HCT116 (cell line): ENCODE measurements at regions not wholly inside any gene's neighbourhood (a gene's known extent, or its start where the extent isn't known, plus 50 kb on each side); places are given as distances from the start of the nearest gene placed in this dataset.

Source experiments
- EZH2 ChIP-seq: fragments of 200-600 bp; sonication (generic); IDR thresholded peaks from 2 replicates; pipeline ENCODE4 v1.6.1; 2017; ENCODE audit warnings: antibody characterized with exemption, mixed run types
- JUND ChIP-seq: IDR thresholded peaks from 2 replicates; pipeline ENCODE4 v1.6.1; 2012
- POLR2A ChIP-seq: IDR thresholded peaks from 2 replicates; pipeline ENCODE4 v1.7.0; 2011; ENCODE audit warnings: borderline replicate concordance; ENCODE audit not compliant: insufficient read depth, insufficient read length; ENCODE audit errors: extremely low read depth
- POLR2AphosphoS5 ChIP-seq: IDR thresholded peaks from 2 replicates; pipeline ENCODE4 v1.6.1; 2011; ENCODE audit warnings: mild to moderate bottlenecking, low read depth, low read length, moderate library complexity
- RAD21 ChIP-seq: IDR thresholded peaks from 2 replicates; pipeline ENCODE4 v1.6.1; 2012; ENCODE audit warnings: low read depth, mild to moderate bottlenecking
- ZNF274 ChIP-seq: fragments of 200-500 bp; sonication (Bioruptor generic); IDR thresholded peaks from 2 replicates; pipeline ENCODE4 v1.6.1; 2014; ENCODE audit warnings: mild to moderate bottlenecking, low read depth, low read length, inconsistent platforms
- TF ChIP-seq, protein P1 (sequence below), 3 experiments: fragments of 200-600 bp in 1 of 3; sonication (generic) in 1 of 3; IDR thresholded peaks in 2 of 3; conservative IDR thresholded peaks in 1 of 3; 2 replicates each; pipeline ENCODE4 v1.5.1; 2012 to 2017; ENCODE audit warnings: low read depth in 2 of 3, low read length in 2 of 3, antibody characterized with exemption in 1 of 3, borderline replicate concordance in 1 of 3, control low read depth in 1 of 3, mild to moderate bottlenecking in 1 of 3, mixed read lengths in 1 of 3, mixed run types in 1 of 3, moderate library complexity in 1 of 3; ENCODE audit not compliant: insufficient read depth in 1 of 3

DNA sequence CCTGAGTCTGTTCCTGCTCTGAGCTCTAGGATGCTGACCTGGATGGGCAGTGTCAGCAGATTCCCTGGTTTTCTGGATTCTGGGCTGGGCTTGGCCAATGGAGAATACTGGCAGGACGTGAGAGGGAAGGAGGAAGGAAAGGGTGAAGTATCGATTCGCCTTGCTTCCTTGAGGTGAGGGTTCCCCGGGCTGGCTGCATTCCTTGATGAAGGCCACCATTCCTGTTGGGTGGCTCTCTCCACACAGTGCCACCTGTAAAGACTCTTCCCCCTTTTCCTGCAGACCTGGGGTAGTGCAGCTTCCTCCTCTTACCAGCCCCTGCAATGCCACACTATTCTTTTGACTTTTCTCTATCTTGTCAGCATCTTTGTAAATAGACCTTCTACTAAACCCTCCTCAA lies 58.1 kb upstream of the TANC2 start:
- TF ChIP-seq JUND (no peak), POLR2A (no peak), RAD21 (no peak), EZH2 (no peak), POLR2AphosphoS5 (no peak), ZNF274 (no peak)
- TF ChIP-seq, protein P1, sequence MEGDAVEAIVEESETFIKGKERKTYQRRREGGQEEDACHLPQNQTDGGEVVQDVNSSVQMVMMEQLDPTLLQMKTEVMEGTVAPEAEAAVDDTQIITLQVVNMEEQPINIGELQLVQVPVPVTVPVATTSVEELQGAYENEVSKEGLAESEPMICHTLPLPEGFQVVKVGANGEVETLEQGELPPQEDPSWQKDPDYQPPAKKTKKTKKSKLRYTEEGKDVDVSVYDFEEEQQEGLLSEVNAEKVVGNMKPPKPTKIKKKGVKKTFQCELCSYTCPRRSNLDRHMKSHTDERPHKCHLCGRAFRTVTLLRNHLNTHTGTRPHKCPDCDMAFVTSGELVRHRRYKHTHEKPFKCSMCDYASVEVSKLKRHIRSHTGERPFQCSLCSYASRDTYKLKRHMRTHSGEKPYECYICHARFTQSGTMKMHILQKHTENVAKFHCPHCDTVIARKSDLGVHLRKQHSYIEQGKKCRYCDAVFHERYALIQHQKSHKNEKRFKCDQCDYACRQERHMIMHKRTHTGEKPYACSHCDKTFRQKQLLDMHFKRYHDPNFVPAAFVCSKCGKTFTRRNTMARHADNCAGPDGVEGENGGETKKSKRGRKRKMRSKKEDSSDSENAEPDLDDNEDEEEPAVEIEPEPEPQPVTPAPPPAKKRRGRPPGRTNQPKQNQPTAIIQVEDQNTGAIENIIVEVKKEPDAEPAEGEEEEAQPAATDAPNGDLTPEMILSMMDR (IDR thresholded peaks at IDR 0.05 in 2 of 3, conservative IDR thresholded peaks at IDR 0.05 in 1 of 3; ENCODE audit: borderline replicate concordance in 1 of 3, insufficient read depth in 1 of 3, low read depth in 2 of 3, low read length in 2 of 3), result no peak
